Psoas muscle (tissue), 7 donors: ENCODE measurements at regions not wholly inside any gene's neighbourhood (a gene's known extent, or its start where the extent isn't known, plus 50 kb on each side); places are given as distances from the start of the nearest gene placed in this dataset.
A peak's percentile ranks its signal among the peaks of the same experiment; 100 is the strongest.
"Not testable (repeated sequence)": the region's sequence is repeated elsewhere in the genome, so short reads cannot be mapped to it uniquely, and the experiment has no call there.

ENCODE experiments used
- ATAC-seq, 4 donors: fragments of 200-7000 bp; cut with Tn5 transposase; one replicate each; pipeline ENCODE4 v1.9.1; 2020; ENCODE audit warnings: moderate library complexity in 3 of 4, mild to moderate bottlenecking in 2 of 4
- DNase-seq, 2 donors: peaks; one replicate each; pipeline ENCODE4 v3.0.0-alpha.2; 2020
- H3K27ac ChIP-seq: fragments of 200-600 bp; one replicate; pipeline ENCODE4 v1.8.0; 2022
- H3K27me3 ChIP-seq, 3 donors: fragments of 200-600 bp in 1 of 3; one replicate each; pipeline versions ENCODE4 v1.6.1 to v1.8.0; 2013 to 2022; ENCODE audit warnings: low read length in 2 of 3, mild to moderate bottlenecking in 2 of 3, moderate library complexity in 1 of 3; ENCODE audit not compliant: insufficient read depth in 3 of 3
- H3K36me3 ChIP-seq, 2 donors: fragments of 200-600 bp in 1 of 2; one replicate each; pipeline versions ENCODE4 v1.6.1 to v1.8.0; 2013 to 2022; ENCODE audit warnings: low read depth in 1 of 2, mild to moderate bottlenecking in 1 of 2, moderate library complexity in 1 of 2; ENCODE audit not compliant: insufficient read depth in 1 of 2
- H3K4me1 ChIP-seq: fragments of 200-600 bp; one replicate; pipeline ENCODE4 v1.8.0; 2022
- H3K4me3 ChIP-seq: fragments of 200-600 bp; one replicate; pipeline ENCODE4 v1.8.0; 2022; ENCODE audit warnings: mild to moderate bottlenecking
- H3K9me3 ChIP-seq: fragments of 200-600 bp; one replicate; pipeline ENCODE4 v1.8.0; 2022
- CTCF ChIP-seq: fragments of 200-600 bp; IDR thresholded peaks from one replicate; pipeline ENCODE4 v1.8.0; 2022; ENCODE audit warnings: antibody characterized with exemption
- WGBS, 3 donors: extraction: QIAGEN DNeasy Blood & Tissue Kit; methylation state at CpG; one replicate each; pipeline versions ENCODE4 v1.1.6 to v1.1.7; 2013; 5-methylcytosine and 5-hydroxymethylcytosine counted together
- intact Hi-C, 2 donors: fragments of 100-400 bp; cut with DNase I; formaldehyde crosslinking; loops; one replicate each; pipeline versions ENCODE4 v1.11.0 to v1.14.2; 2022
- donor health status: healthy with polysubstance abuse.
- donor health status: DM: no; HTN: no; CAD: no; lungs with moderate emphysema.
- donor health status: Bipolar disorder and iron deficiency.
- donor health status: healthy.
- donor health status: DM: yes; HTN: yes; CAD: no.
- donor health status: DM: no; HTN: no; CAD: no.
- donor health status: DM: yes; HTN: yes; CAD: no.

GRCh38 chr2:234556848-234557573 is 60.1 kb upstream of the ARL4C start:
- H3K36me3 ChIP-seq, result no peaks in the 10 kb centered on the region
- no peak for ATAC-seq
- no peaks in the 10 kb centered on the region for H3K4me1 ChIP-seq
- intact Hi-C loops, result loop anchor here in 1 of 2 donors (10.0 kb wide), 1 partner anchor 1038 kb away; no protein-coding TSS in a partner anchor
- TF ChIP-seq CTCF, result no peak
- H3K27me3 ChIP-seq, result no peaks in the 10 kb centered on the region
- H3K27ac ChIP-seq, result no peak overlapping the region
- no peak for DNase-seq
- 85 to 94% (median 87%) methylated on average over 5 of the region's 5 CpGs for WGBS, 3 donors
- H3K9me3 ChIP-seq, result no peaks in the 10 kb centered on the region
- no peak overlapping the region for H3K4me3 ChIP-seq

- Histone ChIP-seq H3K4me1 (no peaks in the 10 kb centered on the region), H3K9me3 (no peaks in the 10 kb centered on the region), H3K27me3 (no peaks in the 10 kb centered on the region), H3K27ac (no peak overlapping the region), H3K4me3 (no peak overlapping the region), H3K36me3 (no peaks in the 10 kb centered on the region)
- no peak for TF ChIP-seq CTCF
- DNase-seq, result no peak
- WGBS, 3 donors, result 74 to 77% (median 75%) methylated on average over 9 of the region's 9 CpGs
- intact Hi-C loops, result loop anchor here in 1 of 2 donors (10.0 kb wide), 1 partner anchor 1039 kb away; no protein-coding TSS in a partner anchor
- no peak for ATAC-seq
These were observed 58.9 kb upstream of the ARL4C start for GRCh38 chr2:234555616-234556249.

GRCh38 chr2:234555161-234555560 is 58.3 kb upstream of the ARL4C start:
- H3K9me3 ChIP-seq, result no peaks in the 10 kb centered on the region
- no peak for ATAC-seq
- intact Hi-C loops, result loop anchor here in 1 of 2 donors (10.0 kb wide), 1 partner anchor 1040 kb away; no protein-coding TSS in a partner anchor
- no peak for TF ChIP-seq CTCF
- no peak overlapping the region for H3K27ac ChIP-seq
- H3K27me3 ChIP-seq, result no peaks in the 10 kb centered on the region
- DNase-seq, result no peak
- H3K4me3 ChIP-seq, result no peak overlapping the region
- no peaks in the 10 kb centered on the region for H3K36me3 ChIP-seq
- H3K4me1 ChIP-seq, result no peaks in the 10 kb centered on the region

- not testable (repeated sequence) for H3K4me1 ChIP-seq, H3K36me3 ChIP-seq, H3K9me3 ChIP-seq, DNase-seq, H3K4me3 ChIP-seq, ATAC-seq, H3K27ac ChIP-seq
- intact Hi-C loops, result loop anchor here (5.0 to 10.0 kb wide), 3 partner anchors 554 to 1042 kb away; no protein-coding TSS in a partner anchor
- 95 to 97% (median 96%) methylated on average over 15 of the region's 15 CpGs for WGBS, 3 donors
- peaks cover 0 to 11% (median 0%) of the 10 kb centered on the region in 3 donors for H3K27me3 ChIP-seq
These were observed 56.3 kb upstream of the ARL4C start for GRCh38 chr2:234553223-234553622.

GRCh38 chr2:234550511-234551107 is 53.7 kb upstream of the ARL4C start:
- Histone ChIP-seq H3K36me3 (no peaks in the 10 kb centered on the region), H3K4me1 (no peaks in the 10 kb centered on the region), H3K4me3 (no peak overlapping the region), H3K9me3 (no peaks in the 10 kb centered on the region), H3K27me3 (peaks cover 0 to 23% (median 0%) of the 10 kb centered on the region in 3 donors), H3K27ac (no peak overlapping the region)
- peak; percentile 93 for TF ChIP-seq CTCF
- 22 to 23% (median 23%) methylated on average over 18 of the region's 18 CpGs for WGBS, 3 donors
- DNase-seq, result peak; percentile 59 to 73
- peak; percentile 63 to 86 (median 73) for ATAC-seq
- intact Hi-C loops, result loop anchor here (5.0 to 10.0 kb wide), 3 partner anchors 557 to 1044 kb away; no protein-coding TSS in a partner anchor
